Neural cell (in vitro differentiated cells): ENCODE measurements at regions not wholly inside any gene's neighbourhood (a gene's known extent, or its start where the extent isn't known, plus 50 kb on each side); places are given as distances from the start of the nearest gene placed in this dataset.

Experiments used
- H2AFZ ChIP-seq: fragments of 200-600, 300-800 bp; sonication (generic), shearing (Covaris generic); 2 replicates; pipeline ENCODE4 v1.6.0; 2014; ENCODE audit warnings: low read depth, mild to moderate bottlenecking, antibody characterized with exemption, low read length, moderate library complexity
- H3F3A ChIP-seq: fragments of 200-600 bp; shearing (Covaris generic); 2 replicates; pipeline ENCODE4 v1.6.1; 2016; ENCODE audit warnings: mild to moderate bottlenecking, moderate library complexity, mixed read lengths, antibody characterized with exemption, low read length; ENCODE audit not compliant: insufficient read depth, poor library complexity, severe bottlenecking
- H3K27ac ChIP-seq: fragments of 200-600, 300-800 bp; sonication (generic), shearing (Covaris generic); 2 replicates; pipeline ENCODE4 v1.5.1; 2014; ENCODE audit warnings: mild to moderate bottlenecking, low read length, moderate library complexity
- H3K27me3 ChIP-seq: fragments of 300-800, 200-600 bp; sonication (generic), shearing (Covaris generic); 2 replicates; pipeline ENCODE4 v1.6.0; 2014; ENCODE audit warnings: mild to moderate bottlenecking, low read depth, low read length, moderate library complexity; ENCODE audit not compliant: insufficient read depth
- H3K36me3 ChIP-seq: fragments of 300-800, 200-600 bp; sonication (generic), shearing (Covaris generic); 2 replicates; pipeline ENCODE4 v1.5.1; 2014; ENCODE audit warnings: mild to moderate bottlenecking, antibody characterized with exemption, low read length, moderate library complexity; ENCODE audit not compliant: insufficient read depth
- H3K4me2 ChIP-seq: fragments of 300-800, 200-600 bp; sonication (generic), shearing (Covaris generic); 2 replicates; pipeline ENCODE4 v1.6.0; 2014; ENCODE audit warnings: mild to moderate bottlenecking, low read length
- H3K4me3 ChIP-seq: fragments of 300-800, 200-600 bp; sonication (generic), shearing (Covaris generic); 2 replicates; pipeline ENCODE4 v1.5.1; 2014; ENCODE audit warnings: mild to moderate bottlenecking, low read length, moderate library complexity
- H3K79me2 ChIP-seq: fragments of 200-600 bp; shearing (Covaris generic); replicated peaks from 2 replicates; pipeline ENCODE4 v1.6.0; 2014; ENCODE audit warnings: mild to moderate bottlenecking, low read length, moderate library complexity; ENCODE audit not compliant: insufficient read depth
- H3K9ac ChIP-seq: fragments of 300-800, 200-600 bp; sonication (generic), shearing (Covaris generic); 2 replicates; pipeline ENCODE4 v1.6.1; 2016; ENCODE audit warnings: mild to moderate bottlenecking, low read length, mixed read lengths
- H3K9me2 ChIP-seq: fragments of 200-600 bp; shearing (Covaris generic); 2 replicates; pipeline ENCODE4 v1.6.1; 2016; ENCODE audit warnings: mild to moderate bottlenecking, low read length, mixed read lengths; ENCODE audit not compliant: insufficient read depth
- H3K9me3 ChIP-seq: fragments of 200-600, 300-800 bp; sonication (generic), shearing (Covaris generic); 2 replicates; pipeline ENCODE4 v1.6.1; 2016; ENCODE audit warnings: mild to moderate bottlenecking, mixed run types, low read length, moderate library complexity, mixed read lengths
- H4K20me1 ChIP-seq: fragments of 200-600 bp; shearing (Covaris generic); 2 replicates; pipeline ENCODE4 v1.6.1; 2016; ENCODE audit warnings: mild to moderate bottlenecking, mixed run types; ENCODE audit not compliant: insufficient read depth
- CTCF ChIP-seq: fragments of 450-650 bp; IDR thresholded peaks from 2 replicates; pipeline ENCODE4 v1.5.1; 2014; ENCODE audit warnings: antibody characterized with exemption, mild to moderate bottlenecking, moderate library complexity; ENCODE audit not compliant: poor library complexity, severe bottlenecking
- EP300 ChIP-seq: fragments of 450-650 bp; conservative IDR thresholded peaks from 2 replicates; pipeline ENCODE4 v1.6.1; 2014; ENCODE audit warnings: antibody characterized with exemption, mild to moderate bottlenecking, moderate library complexity; ENCODE audit not compliant: poor library complexity, severe bottlenecking
- EZH2 ChIP-seq: fragments of 200-600, 300-800 bp; shearing (Covaris generic), sonication (generic); IDR thresholded peaks from 2 replicates; pipeline ENCODE4 v1.6.1; 2014; ENCODE audit warnings: antibody characterized with exemption, low read length, borderline replicate concordance, mild to moderate bottlenecking; ENCODE audit not compliant: insufficient read depth, poor library complexity, severe bottlenecking
- MXI1 ChIP-seq: fragments of 450-650 bp; conservative IDR thresholded peaks from 2 replicates; pipeline ENCODE4 v1.6.1; 2014; ENCODE audit warnings: antibody characterized with exemption, mild to moderate bottlenecking; ENCODE audit not compliant: poor library complexity, severe bottlenecking
- POLR2AphosphoS5 ChIP-seq: IDR thresholded peaks from 2 replicates; pipeline ENCODE4 v1.6.1; 2012
- RAD21 ChIP-seq: fragments of 450-650 bp; conservative IDR thresholded peaks from 2 replicates; pipeline ENCODE4 v1.6.1; 2014; ENCODE audit warnings: antibody characterized with exemption, mild to moderate bottlenecking, moderate library complexity
- REST ChIP-seq: IDR thresholded peaks from 2 replicates; pipeline ENCODE4 v1.6.1; 2012; ENCODE audit warnings: borderline replicate concordance
- SMC3 ChIP-seq: fragments of 450-650 bp; conservative IDR thresholded peaks from 2 replicates; pipeline ENCODE4 v1.6.1; 2014; ENCODE audit warnings: antibody characterized with exemption, mild to moderate bottlenecking, moderate library complexity; ENCODE audit not compliant: poor library complexity
- TAF1 ChIP-seq: IDR thresholded peaks from 2 replicates; pipeline ENCODE4 v1.6.1; 2012; ENCODE audit warnings: low read depth

GRCh38 chr4:174040287-174040686, 243.2 kb downstream of the FBXO8 start:
- no peaks in the 10 kb centered on the region for H4K20me1 ChIP-seq
- H3K27me3 ChIP-seq: no peaks in the 10 kb centered on the region
- no peak overlapping the region for H3K4me2 ChIP-seq
- H3K9me2 ChIP-seq: no peaks in the 10 kb centered on the region
- H3K9me3 ChIP-seq: no peaks in the 10 kb centered on the region
- H3K4me3 ChIP-seq: no peak overlapping the region
- TF ChIP-seq SMC3 (no peak), EZH2 (no peak), TAF1 (no peak), EP300 (no peak), MXI1 (no peak), RAD21 (no peak), POLR2AphosphoS5 (no peak), CTCF (no peak)
- no peak overlapping the region for H3K9ac ChIP-seq
- H2AFZ ChIP-seq: no peak overlapping the region
- H3K36me3 ChIP-seq: no peaks in the 10 kb centered on the region
- no peaks in the 10 kb centered on the region for H3F3A ChIP-seq
- no peak overlapping the region for H3K27ac ChIP-seq
- H3K79me2 ChIP-seq: no peaks in the 10 kb centered on the region

GRCh38 chr4:174038481-174038880, 245.0 kb downstream of the FBXO8 start:
- H3K27ac ChIP-seq: no peak overlapping the region
- no peak overlapping the region for H3K9ac ChIP-seq
- no peaks in the 10 kb centered on the region for H4K20me1 ChIP-seq
- H3F3A ChIP-seq: no peaks in the 10 kb centered on the region
- no peaks in the 10 kb centered on the region for H3K79me2 ChIP-seq
- TF ChIP-seq EP300 (no peak), SMC3 (no peak)
- H3K36me3 ChIP-seq: no peaks in the 10 kb centered on the region
- no peaks in the 10 kb centered on the region for H3K27me3 ChIP-seq
- H3K9me3 ChIP-seq: no peaks in the 10 kb centered on the region
- no peak overlapping the region for H3K4me3 ChIP-seq
- no peak overlapping the region for H2AFZ ChIP-seq
- no peaks in the 10 kb centered on the region for H3K9me2 ChIP-seq
- no peak overlapping the region for H3K4me2 ChIP-seq

- no peak overlapping the region for H3K4me3 ChIP-seq
- no peaks in the 10 kb centered on the region for H3K9me3 ChIP-seq
- H3K79me2 ChIP-seq: no peaks in the 10 kb centered on the region
- H3F3A ChIP-seq: no peaks in the 10 kb centered on the region
- no peak overlapping the region for H3K4me2 ChIP-seq
- TF ChIP-seq MXI1 (no peak), SMC3 (no peak), EP300 (no peak), POLR2AphosphoS5 (no peak), REST (no peak), RAD21 (no peak), EZH2 (no peak), TAF1 (no peak), CTCF (no peak)
- no peaks in the 10 kb centered on the region for H3K27me3 ChIP-seq
- no peak overlapping the region for H3K9ac ChIP-seq
- no peak overlapping the region for H2AFZ ChIP-seq
- no peaks in the 10 kb centered on the region for H3K9me2 ChIP-seq
- H3K27ac ChIP-seq: no peak overlapping the region
- no peaks in the 10 kb centered on the region for H4K20me1 ChIP-seq
- no peaks in the 10 kb centered on the region for H3K36me3 ChIP-seq
Observed at GRCh38 chr4:174037631-174038030, 245.8 kb downstream of the FBXO8 start.
